ENCODE measurements at regions not wholly inside any gene's neighbourhood (a gene's known extent, or its start where the extent isn't known, plus 50 kb on each side); places are given as distances from the start of the nearest gene placed in this dataset.

DNA sequence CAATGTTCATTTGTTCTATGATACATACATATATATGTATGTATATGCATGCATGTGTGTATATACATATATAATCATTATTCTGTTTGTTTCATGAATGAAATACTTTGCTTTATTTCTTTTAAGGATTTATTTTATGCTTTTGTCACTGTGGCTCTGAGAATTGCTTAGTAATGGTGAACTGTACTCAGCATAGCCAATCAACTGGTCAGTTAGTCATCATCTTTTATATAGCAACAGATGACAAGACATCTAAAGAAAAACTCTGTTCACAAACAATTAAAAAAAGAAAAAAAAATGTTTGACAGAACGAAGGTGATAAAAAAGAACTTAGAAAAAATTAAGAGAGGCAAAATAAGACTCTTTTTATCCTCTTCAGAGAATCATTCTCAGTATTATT, 1440.3 kb downstream of the PCDH9 start:
- H3K4me3 ChIP-seq (replicated peaks in 1 of 3; ENCODE audit: insufficient read depth in 1 of 3, low read depth in 1 of 3, low read length in 3 of 3) = no peak overlapping the region
- H3K27me3 ChIP-seq (ENCODE audit: control insufficient read depth in 2 of 2, insufficient read depth in 2 of 2, low read length in 2 of 2) = no peaks in the 10 kb centered on the region
- intact Hi-C loops (cut with micrococcal nuclease) (loop anchor here (5.0 kb wide), 1 partner anchor 1898 kb away; no protein-coding TSS in a partner anchor), dilution Hi-C loops (cut with MboI; ENCODE audit: extremely low pct_ligation_motif_present, low sequenced_read_pairs) (no loop called here)
- no peaks in the 10 kb centered on the region for H3K79me2 ChIP-seq (ENCODE audit: control insufficient read depth, insufficient read depth, low read length)
- TF ChIP-seq, protein P1, sequence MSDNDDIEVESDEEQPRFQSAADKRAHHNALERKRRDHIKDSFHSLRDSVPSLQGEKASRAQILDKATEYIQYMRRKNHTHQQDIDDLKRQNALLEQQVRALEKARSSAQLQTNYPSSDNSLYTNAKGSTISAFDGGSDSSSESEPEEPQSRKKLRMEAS (IDR thresholded peaks at IDR 0.05; ENCODE audit: insufficient read depth, insufficient read length) = no peak
- TF ChIP-seq GATA2 (IDR thresholded peaks at IDR 0.05; ENCODE audit: insufficient read depth, insufficient read length, low read depth, low read length) (no peak), JUN (IDR thresholded peaks at IDR 0.05; ENCODE audit: borderline replicate concordance, insufficient read depth, insufficient read length, low read depth) (no peak), MYC (IDR thresholded peaks at IDR 0.05; ENCODE audit: low read depth, low read length) (no peak), FOS (IDR thresholded peaks at IDR 0.05; ENCODE audit: borderline replicate concordance, insufficient read depth, low read length) (no peak), POLR2AphosphoS5 (IDR thresholded peaks at IDR 0.05; ENCODE audit: insufficient read depth, low read depth, low read length) (no peak), POLR2A (IDR thresholded peaks at IDR 0.05; ENCODE audit: low read depth, low read length) (no peak), EZH2 (IDR thresholded peaks at IDR 0.05; ENCODE audit: borderline replicate concordance, low read depth, low read length, severe bottlenecking) (no peak)
- TF ChIP-seq, protein P2, sequence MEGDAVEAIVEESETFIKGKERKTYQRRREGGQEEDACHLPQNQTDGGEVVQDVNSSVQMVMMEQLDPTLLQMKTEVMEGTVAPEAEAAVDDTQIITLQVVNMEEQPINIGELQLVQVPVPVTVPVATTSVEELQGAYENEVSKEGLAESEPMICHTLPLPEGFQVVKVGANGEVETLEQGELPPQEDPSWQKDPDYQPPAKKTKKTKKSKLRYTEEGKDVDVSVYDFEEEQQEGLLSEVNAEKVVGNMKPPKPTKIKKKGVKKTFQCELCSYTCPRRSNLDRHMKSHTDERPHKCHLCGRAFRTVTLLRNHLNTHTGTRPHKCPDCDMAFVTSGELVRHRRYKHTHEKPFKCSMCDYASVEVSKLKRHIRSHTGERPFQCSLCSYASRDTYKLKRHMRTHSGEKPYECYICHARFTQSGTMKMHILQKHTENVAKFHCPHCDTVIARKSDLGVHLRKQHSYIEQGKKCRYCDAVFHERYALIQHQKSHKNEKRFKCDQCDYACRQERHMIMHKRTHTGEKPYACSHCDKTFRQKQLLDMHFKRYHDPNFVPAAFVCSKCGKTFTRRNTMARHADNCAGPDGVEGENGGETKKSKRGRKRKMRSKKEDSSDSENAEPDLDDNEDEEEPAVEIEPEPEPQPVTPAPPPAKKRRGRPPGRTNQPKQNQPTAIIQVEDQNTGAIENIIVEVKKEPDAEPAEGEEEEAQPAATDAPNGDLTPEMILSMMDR (IDR thresholded peaks at IDR 0.05; ENCODE audit: extremely low read depth in 1 of 2, insufficient read depth in 1 of 2, low read depth in 1 of 2, low read length in 2 of 2) = no peak
- H3K9ac ChIP-seq (replicated peaks; ENCODE audit: extremely low read depth, insufficient read depth, low read length) = no peak overlapping the region
- H3K9me3 ChIP-seq (replicated peaks; ENCODE audit: control insufficient read depth, insufficient read depth, low read length) = no peaks in the 10 kb centered on the region
- H3K4me1 ChIP-seq (ENCODE audit: control insufficient read depth, extremely low read depth, insufficient read depth, low read length) = no peaks in the 10 kb centered on the region
- H3K9me1 ChIP-seq (replicated peaks; ENCODE audit: control insufficient read depth, extremely low read depth, insufficient read depth, low read length) = no peaks in the 10 kb centered on the region
- no TSS peak for BruUV-seq (replicated peaks)
- no peaks in the 10 kb centered on the region for H4K20me1 ChIP-seq (replicated peaks; ENCODE audit: control insufficient read depth, extremely low read depth, insufficient read depth, low read length)
- ChIA-PET CTCF (interaction anchor here (1.3 kb wide), 1 partner anchor 9 kb away, joined by 4 read pairs; no protein-coding TSS in a partner anchor), POLR2A (no interaction called here)
- no peak overlapping the region for H2AFZ ChIP-seq (ENCODE audit: low read depth, low read length)
- H3K27ac ChIP-seq (ENCODE audit: insufficient read depth, low read depth, low read length) = no peak overlapping the region
- no peak overlapping the region for H3K4me2 ChIP-seq (ENCODE audit: insufficient read depth, low read length)
- DNase-seq (ENCODE audit: low read depth, low spot score) = no peak
- no peak for FAIRE-seq
- H3K36me3 ChIP-seq (ENCODE audit: control insufficient read depth in 2 of 2, extremely low read depth in 1 of 2, insufficient read depth in 2 of 2, low read length in 2 of 2) = no peaks in the 10 kb centered on the region

Data from endothelial cell of umbilical vein (primary cell).